ENCODE measurements at regions not wholly inside any gene's neighbourhood (a gene's known extent, or its start where the extent isn't known, plus 50 kb on each side); places are given as distances from the start of the nearest gene placed in this dataset.

GRCh38 chr1:90494748-90495282 is 222.3 kb downstream of the BARHL2 start:
- DNase-seq, result no peak

GRCh38 chr1:90488451-90488850 is 228.7 kb downstream of the BARHL2 start:
- no peak for DNase-seq

- DNase-seq, result no peak
Measured at GRCh38 chr1:90486996-90487395, 230.1 kb downstream of the BARHL2 start.

- no peak for DNase-seq
Measured at GRCh38 chr1:90486134-90486824, 230.8 kb downstream of the BARHL2 start.

GRCh38 chr1:90480271-90480835 is 236.7 kb downstream of the BARHL2 start:
- no peak for DNase-seq

GRCh38 chr1:90476994-90477393 is 240.1 kb downstream of the BARHL2 start:
- no peak for DNase-seq

- no peak for DNase-seq
Measured at GRCh38 chr1:90476411-90476810, 240.7 kb downstream of the BARHL2 start.

DNA sequence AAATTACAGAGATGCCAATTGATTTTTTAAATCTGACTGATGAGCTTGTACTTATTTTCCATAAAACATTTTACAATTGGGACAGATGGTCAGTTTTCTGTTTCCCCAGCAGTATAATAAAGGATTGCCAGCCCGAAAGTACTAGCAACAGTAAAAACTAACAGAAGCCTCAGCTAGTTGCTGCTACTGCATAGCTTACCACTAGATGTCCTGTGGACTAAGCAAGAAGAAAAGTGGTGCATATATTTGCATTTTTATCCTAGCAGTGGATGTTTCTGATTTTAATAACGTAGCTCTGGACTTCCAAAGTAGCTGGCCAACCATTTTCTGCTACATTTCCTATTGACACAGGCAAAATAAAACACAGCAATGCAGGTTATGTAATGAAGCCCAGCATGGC is 241.5 kb downstream of the BARHL2 start:
- DNase-seq, result no peak

GRCh38 chr1:90474731-90475130 is 242.4 kb downstream of the BARHL2 start:
- no peak for DNase-seq

DNA sequence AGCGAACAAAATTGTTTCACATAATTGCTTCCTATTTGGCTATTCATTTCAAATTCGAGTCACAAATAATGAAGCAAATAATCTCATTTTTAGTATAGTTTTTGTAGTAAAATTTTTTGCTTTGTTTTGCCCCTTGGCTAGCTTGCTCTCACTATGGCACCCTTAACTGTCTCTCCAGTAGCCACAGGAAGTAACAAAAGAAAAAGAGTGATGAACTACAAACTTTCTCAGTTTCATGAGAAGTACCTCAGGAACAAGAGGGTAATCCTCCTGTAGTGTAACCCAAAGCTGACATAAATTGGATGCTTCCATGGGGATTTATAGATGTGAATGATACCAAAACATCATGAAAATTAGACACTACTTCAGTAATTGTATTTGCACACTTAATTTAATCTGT is 242.9 kb downstream of the BARHL2 start:
- no peak for DNase-seq

GRCh38 chr1:90472775-90473174 is 244.3 kb downstream of the BARHL2 start:
- DNase-seq, result no peak

DNA sequence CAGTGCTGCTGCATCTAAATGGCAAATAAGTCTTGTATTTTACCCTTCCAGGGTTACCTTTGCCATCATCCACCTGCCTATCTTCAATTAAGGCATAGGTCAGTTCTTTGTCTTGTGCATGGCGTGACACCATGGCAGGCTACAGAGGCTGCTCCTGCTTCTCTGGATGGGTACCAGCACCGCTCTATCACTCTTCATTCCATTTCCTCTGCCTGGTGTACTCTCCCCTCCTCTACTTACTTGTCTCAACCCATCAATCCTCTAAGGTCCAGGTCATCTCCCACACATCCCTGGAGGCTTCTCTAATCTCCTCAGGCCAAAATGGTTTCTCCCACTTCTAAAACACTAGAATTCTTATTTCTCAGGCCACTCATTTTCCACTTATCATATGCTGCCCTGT is 257.5 kb downstream of the BARHL2 start:
- no peak for DNase-seq

- no peak for DNase-seq
Measured at GRCh38 chr1:90457985-90458384, 259.1 kb downstream of the BARHL2 start.

GRCh38 chr1:90452491-90452890 is 264.6 kb downstream of the BARHL2 start:
- DNase-seq, result no peak

DNA sequence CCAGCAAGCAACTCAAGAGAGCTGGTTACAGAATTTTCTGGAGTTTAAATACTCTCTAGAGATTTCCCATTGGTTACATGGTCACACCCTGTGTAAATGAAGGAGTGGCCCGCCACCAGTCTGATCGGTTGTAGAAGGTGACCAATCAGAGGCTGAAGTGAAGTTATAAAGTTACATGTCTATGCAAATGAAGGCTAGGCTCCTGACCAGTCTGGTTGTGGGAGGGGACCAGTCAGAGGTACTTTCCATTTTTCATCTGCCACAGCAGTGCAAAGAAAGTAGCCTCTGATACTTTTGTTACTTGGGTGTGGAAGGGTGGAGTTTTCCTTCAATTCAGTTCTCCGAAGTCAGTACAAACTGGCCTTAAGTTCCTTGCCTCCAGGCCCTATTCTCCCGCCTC is 273.7 kb downstream of the BARHL2 start:
- DNase-seq, result no peak

- no peak for DNase-seq
Measured at GRCh38 chr1:90435351-90435750, 281.8 kb downstream of the BARHL2 start.

DNA sequence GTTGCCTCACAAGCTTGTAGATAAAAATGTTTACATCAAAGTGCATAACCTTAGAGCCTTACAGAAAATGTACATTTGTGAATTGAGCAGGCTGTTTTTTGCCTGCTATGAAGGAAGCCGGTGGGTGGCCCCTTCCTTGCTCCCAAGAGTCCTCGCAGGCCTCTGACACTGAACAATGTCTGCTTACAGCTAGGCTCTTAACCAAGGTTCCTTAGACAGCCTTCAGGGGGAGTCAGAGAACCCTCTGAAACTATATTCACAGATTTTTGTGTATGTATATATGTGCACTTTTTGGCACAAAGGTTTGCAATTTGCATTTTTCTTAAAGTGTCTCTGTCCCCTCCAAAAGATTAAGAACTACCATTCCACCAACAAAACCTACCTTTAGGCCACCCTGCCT is 282.6 kb downstream of the BARHL2 start:
- DNase-seq, result no peak

DNA sequence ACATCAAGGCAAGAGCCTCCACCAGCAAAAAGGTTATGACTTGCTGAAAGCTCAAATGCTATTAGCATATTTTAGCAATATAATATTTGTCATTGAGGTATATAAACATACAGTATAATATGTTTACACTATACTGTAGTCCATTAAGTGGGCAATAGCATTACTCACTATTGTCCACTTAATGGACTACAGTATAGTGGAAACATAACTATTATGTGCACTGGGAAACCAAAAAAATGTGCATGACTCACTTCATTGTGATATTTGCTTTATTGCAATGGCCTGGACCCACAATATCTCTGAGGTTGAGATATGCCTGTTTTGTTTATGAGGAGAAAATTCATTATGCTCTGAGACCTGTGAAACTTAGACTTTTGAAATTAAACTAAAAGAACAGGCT is 300.0 kb downstream of the BARHL2 start:
- DNase-seq, result no peak

DNA sequence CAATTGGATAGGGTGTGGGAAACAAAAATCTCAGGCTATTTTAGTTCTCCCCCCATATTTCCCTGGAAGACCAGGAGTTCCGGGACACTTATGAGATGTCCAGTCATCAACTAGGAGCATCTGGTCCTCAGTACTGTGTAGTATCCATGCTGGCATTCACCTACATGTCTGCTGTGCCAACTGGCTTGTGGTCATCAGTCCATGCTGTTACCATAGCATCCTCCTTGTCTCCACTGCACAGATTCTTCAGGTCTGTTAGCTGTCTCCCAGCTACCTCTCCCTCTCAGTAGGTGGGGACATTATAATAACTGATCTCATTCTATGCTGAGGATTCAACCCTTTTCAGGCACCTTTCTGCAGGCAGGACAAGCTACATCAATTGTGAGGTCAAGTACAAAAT is 302.9 kb downstream of the BARHL2 start:
- DNase-seq, result no peak

DNA sequence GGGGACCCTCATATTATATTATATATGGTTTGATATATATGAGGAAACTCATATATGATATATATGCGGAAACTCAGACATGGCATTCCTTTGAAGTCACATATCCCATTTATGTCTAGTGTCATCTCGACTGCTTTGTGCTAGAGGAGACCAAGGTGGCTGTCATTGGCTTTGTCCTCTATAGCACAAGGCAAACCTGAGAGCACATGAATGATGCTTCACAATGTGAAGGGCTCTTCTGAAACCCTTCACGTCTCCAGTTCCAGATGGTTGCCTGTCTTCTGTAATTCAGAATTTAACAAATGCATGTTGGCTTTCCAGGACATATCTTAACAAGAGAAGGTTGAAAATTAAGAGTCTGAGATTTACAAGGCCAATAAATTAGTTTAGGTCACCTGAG is 303.6 kb downstream of the BARHL2 start:
- no peak for DNase-seq

DNA sequence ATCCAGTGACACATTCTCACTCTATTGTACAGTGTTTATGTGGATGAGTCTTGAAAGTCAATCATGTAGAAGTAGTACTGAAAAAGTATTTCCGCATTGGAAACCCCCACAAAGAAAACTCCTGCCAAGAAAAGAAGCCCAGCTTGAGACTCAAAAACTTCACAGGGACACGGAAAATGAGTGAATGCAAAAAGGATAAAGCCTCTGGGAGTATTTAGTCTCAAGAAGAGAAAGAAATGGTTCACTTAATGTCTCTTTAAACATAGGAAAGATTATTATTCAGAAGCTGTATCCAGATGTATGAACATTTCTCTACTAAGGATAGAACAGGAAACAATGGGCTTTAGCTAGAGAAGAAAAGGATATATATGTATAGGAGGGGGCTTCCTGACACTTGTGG is 304.5 kb downstream of the BARHL2 start:
- DNase-seq, result no peak

DNA sequence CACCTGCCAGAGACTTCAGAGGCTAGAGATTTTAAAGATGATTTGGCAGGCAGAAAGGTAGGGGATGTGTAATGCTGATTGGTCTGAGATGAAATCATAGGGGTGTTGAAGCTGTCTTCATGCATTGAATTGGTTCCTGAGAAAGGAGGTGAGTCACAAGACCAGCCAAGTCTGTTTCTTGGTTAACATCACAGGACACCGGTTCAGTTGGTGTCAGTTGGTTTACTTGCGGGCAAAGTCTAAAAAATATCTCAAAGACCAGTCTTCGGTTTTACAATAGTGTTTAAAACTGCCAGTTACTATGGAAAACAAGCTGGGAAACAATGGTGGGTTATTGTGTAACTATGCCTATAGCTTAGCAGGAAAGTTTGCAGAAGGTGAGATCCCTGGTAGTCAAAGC is 305.9 kb downstream of the BARHL2 start:
- DNase-seq, result no peak

DNA sequence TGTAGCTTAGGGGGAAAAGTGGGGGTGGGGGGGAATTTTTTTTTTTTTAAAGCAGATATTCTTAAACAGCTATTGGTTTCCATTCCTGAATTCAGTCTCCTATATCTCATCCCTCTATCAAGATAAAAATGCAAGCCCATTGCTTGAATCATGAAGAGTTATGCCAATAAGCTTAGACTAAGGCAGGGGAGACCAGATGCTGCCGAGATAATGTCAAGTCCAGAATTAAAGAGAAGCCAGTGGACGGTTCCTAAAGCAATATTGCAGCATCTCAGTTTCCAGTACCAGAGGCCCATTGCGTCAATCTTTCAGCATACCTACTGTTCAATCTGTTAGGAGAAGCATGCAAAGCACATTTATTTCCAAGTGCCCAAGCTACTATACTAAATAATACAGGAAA is 309.4 kb downstream of the BARHL2 start:
- DNase-seq, result no peak

DNA sequence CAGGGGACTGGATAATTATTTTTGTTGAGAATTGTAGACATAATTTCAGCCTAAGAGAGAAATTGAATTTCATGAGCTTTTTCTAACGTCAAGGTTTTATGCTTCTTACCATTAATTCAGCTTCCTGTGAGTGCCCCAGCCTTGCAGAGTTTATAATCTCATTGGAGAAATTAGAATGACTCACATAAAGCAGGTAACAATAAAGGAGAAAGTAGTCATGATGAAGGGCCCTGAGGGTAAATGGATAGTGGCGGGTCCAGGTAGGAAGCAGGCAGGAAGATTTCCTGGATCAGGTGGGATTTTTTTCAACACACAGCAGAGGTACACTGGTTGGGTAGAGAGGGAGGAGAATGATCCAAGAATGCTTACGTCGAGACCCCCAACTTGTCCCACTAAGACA is 311.4 kb downstream of the BARHL2 start:
- DNase-seq, result no peak

Measured in activated CD4-positive, alpha-beta T cell treated with anti-CD3 and anti-CD28 coated beads for 48 hours (primary cell).